HG03378 (cell line): ENCODE measurements at regions not wholly inside any gene's neighbourhood (a gene's known extent, or its start where the extent isn't known, plus 50 kb on each side); places are given as distances from the start of the nearest gene placed in this dataset.
A peak's percentile ranks its signal among the peaks of the same experiment; 100 is the strongest.
"Not testable (repeated sequence)": the region's sequence is repeated elsewhere in the genome, so short reads cannot be mapped to it uniquely, and the experiment has no call there.

Experiments used
- ATAC-seq: cut with Tn5 transposase; IDR thresholded peaks from one replicate; pipeline ENCODE4 v1.9.1; 2021; ENCODE audit warnings: mild to moderate bottlenecking, moderate library complexity; ENCODE audit not compliant: unreplicated experiment

GRCh38 chr15:44848859-44849258 lies 107.6 kb upstream of the TERB2 start:
- ATAC-seq, result not testable (repeated sequence)

GRCh38 chr15:44849701-44850403 lies 106.6 kb upstream of the TERB2 start:
- not testable (repeated sequence) for ATAC-seq

GRCh38 chr15:44853304-44853950 lies 103.1 kb upstream of the TERB2 start:
- not testable (repeated sequence) for ATAC-seq

- ATAC-seq, result not testable (repeated sequence)
Measured at GRCh38 chr15:44854696-44855095, 101.8 kb upstream of the TERB2 start.

GRCh38 chr15:44856284-44856683 lies 100.2 kb upstream of the TERB2 start:
- not testable (repeated sequence) for ATAC-seq

GRCh38 chr15:44857164-44857710 lies 99.2 kb upstream of the TERB2 start:
- not testable (repeated sequence) for ATAC-seq

- ATAC-seq, result not testable (repeated sequence)
Measured at GRCh38 chr15:44859088-44859487, 97.4 kb upstream of the TERB2 start.

- ATAC-seq, result not testable (repeated sequence)
Measured at GRCh38 chr15:44860168-44860567, 96.3 kb upstream of the TERB2 start.

GRCh38 chr15:44861439-44861910 lies 95.0 kb upstream of the TERB2 start:
- ATAC-seq, result no peak

- ATAC-seq, result no peak
Measured at GRCh38 chr15:44861917-44862316, 94.6 kb upstream of the TERB2 start.

GRCh38 chr15:44862866-44863265 lies 93.6 kb upstream of the TERB2 start:
- ATAC-seq, result not testable (repeated sequence)

GRCh38 chr15:44868100-44868499 lies 88.4 kb upstream of the TERB2 start:
- not testable (repeated sequence) for ATAC-seq

GRCh38 chr15:44870125-44870524 lies 86.4 kb upstream of the TERB2 start:
- not testable (repeated sequence) for ATAC-seq

- ATAC-seq, result no peak
Measured at GRCh38 chr15:44873103-44873502, 83.4 kb upstream of the TERB2 start.

GRCh38 chr15:44879066-44879465 lies 77.4 kb upstream of the TERB2 start:
- no peak for ATAC-seq

- ATAC-seq, result peak; percentile 82
Measured at GRCh38 chr15:44882499-44882968, 74.0 kb upstream of the TERB2 start.

- ATAC-seq, result no peak
Measured at GRCh38 chr15:44883199-44883877, 73.1 kb upstream of the TERB2 start.

- not testable (repeated sequence) for ATAC-seq
Measured at GRCh38 chr15:44898890-44899651, 57.4 kb upstream of the TERB2 start.

GRCh38 chr15:44899775-44900174 lies 56.7 kb upstream of the TERB2 start:
- not testable (repeated sequence) for ATAC-seq

- not testable (repeated sequence) for ATAC-seq
Measured at GRCh38 chr15:44900796-44901195, 55.7 kb upstream of the TERB2 start.
